H1 (cell line): ENCODE measurements at regions not wholly inside any gene's neighbourhood (a gene's known extent, or its start where the extent isn't known, plus 50 kb on each side); places are given as distances from the start of the nearest gene placed in this dataset.

Experiments
- CTCF ChIA-PET: fragments of 300-600 bp; sonication (Branson Sonifier 250); formaldehyde crosslinking; loops from one replicate; lab custom pipeline; 2021; ENCODE audit not compliant: partially characterized antibody; lab: Charles Lee
- POLR2A ChIA-PET: fragments of 300-600 bp; sonication (Branson Sonifier 250); formaldehyde crosslinking; loops from one replicate; lab custom pipeline; 2021; ENCODE audit warnings: inconsistent platforms; ENCODE audit not compliant: partially characterized antibody; lab: Charles Lee
- DNase-seq, 2 experiments: peaks; one replicate each; pipeline versions ENCODE4 v3.0.0 to v3.0.0-alpha.2; 2010 to 2022; ENCODE audit warnings: low spot score in 2 of 2, low read depth in 1 of 2, mixed read lengths in 1 of 2
- FAIRE-seq: peaks from 2 replicates; lab custom pipeline; 2011; peaks lifted over from hg19 to GRCh38; lab: Jason Lieb, UNC
- H2AFZ ChIP-seq: 2 replicates; pipeline ENCODE4 v1.8.1; 2012; ENCODE audit warnings: low read length, inconsistent platforms
- H2AK5ac ChIP-seq: 2 replicates; pipeline ENCODE4 v1.6.1; 2013; ENCODE audit warnings: low read depth, low read length
- H2BK120ac ChIP-seq: replicated peaks from 2 replicates; pipeline ENCODE3; 2013; ENCODE audit warnings: low read depth, low read length, inconsistent platforms
- H2BK12ac ChIP-seq: 2 replicates; pipeline ENCODE4 v1.6.1; 2013; ENCODE audit warnings: low read depth, low read length
- H2BK15ac ChIP-seq: 2 replicates; pipeline ENCODE4 v1.6.1; 2013; ENCODE audit warnings: low read length
- H2BK20ac ChIP-seq: 2 replicates; pipeline ENCODE4 v1.6.1; 2013; ENCODE audit warnings: low read length
- H2BK5ac ChIP-seq: 2 replicates; pipeline ENCODE4 v1.6.1; 2013; ENCODE audit warnings: low read depth, low read length
- H3K14ac ChIP-seq: 2 replicates; pipeline ENCODE4 v1.6.1; 2013; ENCODE audit warnings: inconsistent platforms; ENCODE audit not compliant: insufficient read length
- H3K18ac ChIP-seq: 2 replicates; pipeline ENCODE4 v1.6.1; 2013; ENCODE audit warnings: low read length; ENCODE audit errors: extremely low read depth
- H3K23ac ChIP-seq: 2 replicates; pipeline ENCODE4 v1.6.1; 2013; ENCODE audit warnings: inconsistent platforms; ENCODE audit not compliant: insufficient read length
- H3K23me2 ChIP-seq: 2 replicates; pipeline ENCODE4 v1.6.1; 2013; ENCODE audit warnings: low read depth, low read length
- H3K27ac ChIP-seq: 2 replicates; pipeline ENCODE4 v1.6.1; 2011; ENCODE audit warnings: low read depth, low read length, inconsistent platforms
- H3K27me3 ChIP-seq, 4 experiments: replicated peaks in 1 of 4; 1 replicate in 1 of 4; 2 replicates in 3 of 4; pipeline versions ENCODE4 v1.6.1 to v1.8.1; 2011 to 2013; ENCODE audit warnings: low read length in 3 of 4, mild to moderate bottlenecking in 3 of 4, inconsistent platforms in 2 of 4, mixed read lengths in 2 of 4, moderate library complexity in 1 of 4; ENCODE audit not compliant: control insufficient read depth in 3 of 4, insufficient read depth in 3 of 4; ENCODE audit errors: extremely low read depth in 1 of 4
- H3K36me3 ChIP-seq, 4 experiments: 2 replicates each; pipeline versions ENCODE4 v1.6.1 to v1.8.1; 2011 to 2013; ENCODE audit warnings: mild to moderate bottlenecking in 4 of 4, low read length in 3 of 4, moderate library complexity in 2 of 4, control low read depth in 1 of 4, inconsistent platforms in 1 of 4; ENCODE audit not compliant: insufficient read depth in 4 of 4, control insufficient read depth in 2 of 4
- H3K4ac ChIP-seq: replicated peaks from 2 replicates; pipeline ENCODE3; 2013; ENCODE audit warnings: low read length, low read depth, mixed read lengths, inconsistent platforms; ENCODE audit not compliant: insufficient read length
- H3K4me1 ChIP-seq, 4 experiments: replicated peaks in 1 of 4; 1 replicate in 1 of 4; 2 replicates in 3 of 4; pipeline versions ENCODE4 v1.6.1 to v1.8.1; 2011 to 2013; ENCODE audit warnings: low read length in 3 of 4, inconsistent platforms in 2 of 4, mixed read lengths in 1 of 4; ENCODE audit not compliant: insufficient read depth in 4 of 4, control insufficient read depth in 3 of 4
- H3K4me2 ChIP-seq, 2 experiments: 2 replicates each; pipeline versions ENCODE4 v1.6.1 to v1.8.1; 2011 to 2013; ENCODE audit warnings: low read depth in 2 of 2, low read length in 2 of 2, control low read depth in 1 of 2, inconsistent platforms in 1 of 2, mild to moderate bottlenecking in 1 of 2; ENCODE audit not compliant: insufficient read depth in 1 of 2
- H3K4me3 ChIP-seq, 4 experiments: fragments of 200-600, 300-600 bp in 1 of 4; sonication (generic), shearing (Covaris generic), sonication (Bioruptor Twin) in 1 of 4; 2 replicates each; pipeline versions ENCODE4 v1.5.1 to v1.8.1; 2011 to 2016; ENCODE audit warnings: low read length in 4 of 4, low read depth in 3 of 4, control low read depth in 2 of 4, inconsistent platforms in 2 of 4, mild to moderate bottlenecking in 2 of 4, mixed read lengths in 1 of 4, moderate library complexity in 1 of 4; ENCODE audit not compliant: insufficient read depth in 2 of 4; ENCODE audit errors: extremely low read depth in 1 of 4
- H3K56ac ChIP-seq: replicated peaks from 2 replicates; pipeline ENCODE3; 2013; ENCODE audit warnings: low read depth, mild to moderate bottlenecking, mixed read lengths, low read length, inconsistent platforms; ENCODE audit not compliant: insufficient read length
- H3K79me1 ChIP-seq: 2 replicates; pipeline ENCODE4 v1.6.1; 2013; ENCODE audit warnings: low read depth, low read length, control low read depth
- H3K79me2 ChIP-seq, 2 experiments: 2 replicates each; pipeline versions ENCODE4 v1.6.1 to v1.8.1; 2012 to 2013; ENCODE audit warnings: low read length in 2 of 2, mild to moderate bottlenecking in 2 of 2, inconsistent platforms in 1 of 2; ENCODE audit not compliant: insufficient read depth in 2 of 2, control insufficient read depth in 1 of 2
- H3K9ac ChIP-seq, 4 experiments: replicated peaks in 1 of 4; 1 replicate in 1 of 4; 2 replicates in 3 of 4; pipeline versions ENCODE4 v1.6.1 to v1.8.1; 2011 to 2013; ENCODE audit warnings: low read depth in 3 of 4, low read length in 3 of 4, control low read depth in 2 of 4, mild to moderate bottlenecking in 2 of 4, moderate library complexity in 2 of 4, inconsistent platforms in 1 of 4; ENCODE audit errors: extremely low read depth in 1 of 4
- H3K9me3 ChIP-seq, 2 experiments: 2 replicates each; pipeline versions ENCODE4 v1.6.1 to v1.8.1; 2012 to 2013; ENCODE audit warnings: mild to moderate bottlenecking in 2 of 2, moderate library complexity in 2 of 2, control low read depth in 1 of 2, inconsistent platforms in 1 of 2, low read depth in 1 of 2, low read length in 1 of 2, mixed read lengths in 1 of 2; ENCODE audit not compliant: insufficient read depth in 2 of 2
- H4K20me1 ChIP-seq, 2 experiments: replicated peaks in 1 of 2; 2 replicates each; pipeline versions ENCODE3 to v1.8.1; 2011 to 2013; ENCODE audit warnings: inconsistent platforms in 2 of 2, low read length in 2 of 2, mild to moderate bottlenecking in 1 of 2; ENCODE audit not compliant: insufficient read depth in 2 of 2, control insufficient read depth in 1 of 2
- H4K5ac ChIP-seq: 2 replicates; pipeline ENCODE4 v1.6.1; 2013; ENCODE audit warnings: low read length, low read depth, mixed read lengths, inconsistent platforms; ENCODE audit not compliant: insufficient read length
- H4K8ac ChIP-seq: 2 replicates; pipeline ENCODE4 v1.8.0; 2013; ENCODE audit warnings: mild to moderate bottlenecking, moderate library complexity, low read length, inconsistent platforms; ENCODE audit not compliant: insufficient read depth; ENCODE audit errors: extremely low read depth
- H4K91ac ChIP-seq: replicated peaks from 2 replicates; pipeline ENCODE3; 2013; ENCODE audit warnings: low read length, mixed read lengths, inconsistent platforms; ENCODE audit not compliant: insufficient read length
- BRCA1 ChIP-seq: IDR thresholded peaks from 2 replicates; pipeline ENCODE4 v1.6.1; 2012; ENCODE audit warnings: low read depth, low read length, improper control_type of control experiment
- HDAC6 ChIP-seq: IDR thresholded peaks from one replicate; pipeline ENCODE4 v1.7.1; 2012; ENCODE audit warnings: low read depth, mild to moderate bottlenecking, inconsistent platforms, low read length, moderate library complexity
- KDM4A ChIP-seq: IDR thresholded peaks from one replicate; pipeline ENCODE4 v1.7.1; 2012; ENCODE audit warnings: low read depth, mild to moderate bottlenecking, moderate library complexity, low read length, inconsistent platforms; ENCODE audit not compliant: severe bottlenecking
- POLR2AphosphoS5 ChIP-seq: IDR thresholded peaks from 2 replicates; pipeline ENCODE4 v1.6.1; 2011; ENCODE audit warnings: low read depth, low read length
- RAD21 ChIP-seq, 2 experiments: IDR thresholded peaks in 1 of 2; conservative IDR thresholded peaks in 1 of 2; 2 replicates each; pipeline ENCODE4 v1.6.1; 2011; ENCODE audit warnings: low read depth in 2 of 2, low read length in 2 of 2, improper control_type of control experiment in 1 of 2, inconsistent platforms in 1 of 2, mild to moderate bottlenecking in 1 of 2, moderate library complexity in 1 of 2
- TBP ChIP-seq: IDR thresholded peaks from 2 replicates; pipeline ENCODE4 v1.6.1; 2011; ENCODE audit warnings: low read depth, low read length, improper control_type of control experiment
- YY1 ChIP-seq: IDR thresholded peaks from 2 replicates; pipeline ENCODE4 v1.6.1; 2011; ENCODE audit warnings: low read depth, mild to moderate bottlenecking, low read length
- WGBS, 2 experiments: shearing (Covaris generic) in 1 of 2; methylation state at CpG; one replicate each; pipeline versions ENCODE4 v1.1.6 to v1.1.7; 2013 to 2015; ENCODE audit warnings: low lambda C conversion rate in 2 of 2, mixed read lengths in 2 of 2, inconsistent platforms in 1 of 2, low coverage in 1 of 2, missing lambda C conversion rate in 1 of 2; ENCODE audit not compliant: insufficient replicate concordance in 2 of 2, insufficient coverage in 1 of 2, insufficient read length in 1 of 2; ENCODE audit errors: extremely low coverage in 1 of 2, missing lambda C conversion rate in 1 of 2; 5-methylcytosine and 5-hydroxymethylcytosine counted together
- TF ChIP-seq, protein P1 (sequence below), 3 experiments: IDR thresholded peaks; 1 replicate in 2 of 3; 2 replicates in 1 of 3; pipeline versions ENCODE4 v1.5.1 to v1.6.1; 2011; ENCODE audit warnings: low read length in 3 of 3, mild to moderate bottlenecking in 3 of 3, inconsistent platforms in 2 of 3, low read depth in 1 of 3, moderate library complexity in 1 of 3; ENCODE audit not compliant: insufficient read depth in 1 of 3; ENCODE audit errors: control extremely low read depth in 1 of 3

DNA sequence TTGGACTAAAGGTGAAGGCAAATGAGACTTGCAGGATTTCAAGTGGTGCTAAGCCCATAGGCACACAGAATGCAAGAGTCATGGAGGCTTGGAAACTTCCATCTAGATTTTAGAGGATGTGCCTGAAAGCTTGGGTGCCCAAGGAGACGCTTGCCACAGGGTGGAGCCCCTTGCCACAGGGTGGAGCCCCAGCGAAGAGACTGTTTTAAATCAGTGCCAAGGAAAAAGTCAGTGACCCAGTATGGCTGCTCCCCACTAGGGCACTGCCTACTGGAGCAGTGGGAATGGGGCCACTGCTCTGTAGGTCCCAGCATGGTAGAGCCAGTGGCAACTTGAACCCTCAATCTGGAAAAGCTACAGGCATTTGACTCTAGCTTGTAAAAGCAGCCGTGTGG lies 794.2 kb upstream of the LCORL start:
- no peak overlapping the region for H2AK5ac ChIP-seq
- peaks cover 8 to 19% of the 10 kb centered on the region in 2 experiments for H3K9me3 ChIP-seq
- no peak overlapping the region for H3K18ac ChIP-seq
- no peak overlapping the region for H4K5ac ChIP-seq
- H2BK12ac ChIP-seq, result no peak overlapping the region
- no peak overlapping the region for H4K8ac ChIP-seq
- H2BK20ac ChIP-seq, result no peak overlapping the region
- no peak overlapping the region for H3K4me2 ChIP-seq
- H3K14ac ChIP-seq, result no peak overlapping the region
- ChIA-PET CTCF (interaction anchor here (0.6 kb wide), 1 partner anchor 220 kb away, joined by 3 read pairs; no protein-coding TSS in a partner anchor), POLR2A (no interaction called here)
- no peaks in the 10 kb centered on the region for H3K79me1 ChIP-seq
- H3K23me2 ChIP-seq, result no peaks in the 10 kb centered on the region
- no peak overlapping the region for H3K23ac ChIP-seq
- no peak overlapping the region for H3K27ac ChIP-seq
- no peaks in the 10 kb centered on the region for H3K27me3 ChIP-seq
- H4K91ac ChIP-seq, result no peak overlapping the region
- H3K9ac ChIP-seq, result no peak overlapping the region
- H4K20me1 ChIP-seq, result no peaks in the 10 kb centered on the region
- H3K4me3 ChIP-seq, result peak overlapping the region in 1 of 4 experiments; percentile 14; a peak in 1 of 8 replicates
- H3K36me3 ChIP-seq, result peaks cover 0 to 5% (median 0%) of the 10 kb centered on the region in 4 experiments; a peak in 1 of 8 replicates
- H3K79me2 ChIP-seq, result no peaks in the 10 kb centered on the region
- no peaks in the 10 kb centered on the region for H3K4me1 ChIP-seq
- FAIRE-seq (no peak), DNase-seq (no peak)
- H2AFZ ChIP-seq, result no peak overlapping the region
- peak; percentile 20 to 34; a peak in 3 of 4 replicates for TF ChIP-seq RAD21 (IDR thresholded peaks at IDR 0.05 in 1 of 2, conservative IDR thresholded peaks at IDR 0.05 in 1 of 2; ENCODE audit: low read depth in 2 of 2, low read length in 2 of 2)
- no peak for TF ChIP-seq BRCA1
- no peak for TF ChIP-seq HDAC6
- TF ChIP-seq KDM4A, result no peak
- TF ChIP-seq POLR2AphosphoS5, result no peak
- no peak for TF ChIP-seq TBP
- TF ChIP-seq YY1, result no peak
- TF ChIP-seq, protein P1, sequence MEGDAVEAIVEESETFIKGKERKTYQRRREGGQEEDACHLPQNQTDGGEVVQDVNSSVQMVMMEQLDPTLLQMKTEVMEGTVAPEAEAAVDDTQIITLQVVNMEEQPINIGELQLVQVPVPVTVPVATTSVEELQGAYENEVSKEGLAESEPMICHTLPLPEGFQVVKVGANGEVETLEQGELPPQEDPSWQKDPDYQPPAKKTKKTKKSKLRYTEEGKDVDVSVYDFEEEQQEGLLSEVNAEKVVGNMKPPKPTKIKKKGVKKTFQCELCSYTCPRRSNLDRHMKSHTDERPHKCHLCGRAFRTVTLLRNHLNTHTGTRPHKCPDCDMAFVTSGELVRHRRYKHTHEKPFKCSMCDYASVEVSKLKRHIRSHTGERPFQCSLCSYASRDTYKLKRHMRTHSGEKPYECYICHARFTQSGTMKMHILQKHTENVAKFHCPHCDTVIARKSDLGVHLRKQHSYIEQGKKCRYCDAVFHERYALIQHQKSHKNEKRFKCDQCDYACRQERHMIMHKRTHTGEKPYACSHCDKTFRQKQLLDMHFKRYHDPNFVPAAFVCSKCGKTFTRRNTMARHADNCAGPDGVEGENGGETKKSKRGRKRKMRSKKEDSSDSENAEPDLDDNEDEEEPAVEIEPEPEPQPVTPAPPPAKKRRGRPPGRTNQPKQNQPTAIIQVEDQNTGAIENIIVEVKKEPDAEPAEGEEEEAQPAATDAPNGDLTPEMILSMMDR (IDR thresholded peaks at IDR 0.05; ENCODE audit: control extremely low read depth in 1 of 3, insufficient read depth in 1 of 3, low read depth in 1 of 3, low read length in 3 of 3), result peak in 1 of 3 experiments; percentile 7; a peak in 1 of 4 replicates
- no peak overlapping the region for H2BK5ac ChIP-seq
- H2BK120ac ChIP-seq, result no peak overlapping the region
- no peak overlapping the region for H2BK15ac ChIP-seq
- no peak overlapping the region for H3K4ac ChIP-seq
- H3K56ac ChIP-seq, result no peak overlapping the region
- 93% methylated on average over 3 of the region's 3 CpGs; no CpG with 5 or more reads in 1 of the 2 experiments for WGBS, 2 experiments
